CD14-positive monocyte (primary cell): ENCODE measurements at regions not wholly inside any gene's neighbourhood (a gene's known extent, or its start where the extent isn't known, plus 50 kb on each side); places are given as distances from the start of the nearest gene placed in this dataset.

ENCODE experiments used
- DNase-seq, 3 donors: peaks; one replicate each; pipeline ENCODE4 v3.0.0-alpha.2; 2011 to 2022
- H2AFZ ChIP-seq: 2 replicates; pipeline ENCODE4 v1.6.0; 2012; ENCODE audit warnings: mild to moderate bottlenecking, low read depth, low read length, inconsistent platforms; ENCODE audit not compliant: insufficient read depth, poor library complexity, severe bottlenecking
- H3K27ac ChIP-seq, 2 donors: 1 replicate in 1 of 2; 2 replicates in 1 of 2; pipeline ENCODE4 v1.5.1; 2012 to 2013; ENCODE audit warnings: low read length in 2 of 2, control low read depth in 1 of 2, inconsistent platforms in 1 of 2, low read depth in 1 of 2, mild to moderate bottlenecking in 1 of 2
- H3K27me3 ChIP-seq, 2 donors: one replicate each; pipeline versions ENCODE4 v1.6.0 to v1.6.1; 2011 to 2013; ENCODE audit warnings: low read length in 2 of 2; ENCODE audit not compliant: control insufficient read depth in 2 of 2, insufficient read depth in 2 of 2
- H3K36me3 ChIP-seq, 2 donors: replicated peaks in 1 of 2; 1 replicate in 1 of 2; 2 replicates in 1 of 2; pipeline versions ENCODE4 v1.5.1 to v1.6.1; 2012 to 2013; ENCODE audit warnings: low read length in 2 of 2, control low read depth in 1 of 2, inconsistent platforms in 1 of 2, mild to moderate bottlenecking in 1 of 2; ENCODE audit not compliant: insufficient read depth in 2 of 2, control insufficient read depth in 1 of 2
- H3K4me1 ChIP-seq, 2 donors: 1 replicate in 1 of 2; 2 replicates in 1 of 2; pipeline versions ENCODE4 v1.5.1 to v1.6.1; 2012 to 2013; ENCODE audit warnings: low read length in 2 of 2, control low read depth in 1 of 2, inconsistent platforms in 1 of 2, mild to moderate bottlenecking in 1 of 2, moderate library complexity in 1 of 2; ENCODE audit not compliant: insufficient read depth in 2 of 2, control insufficient read depth in 1 of 2
- H3K4me2 ChIP-seq: replicated peaks from 2 replicates; pipeline ENCODE3; 2012; ENCODE audit warnings: low read length, moderate library complexity, mild to moderate bottlenecking; ENCODE audit not compliant: poor library complexity, severe bottlenecking; ENCODE audit errors: extremely low read depth
- H3K4me3 ChIP-seq, 3 experiments: fragments of 200-600 bp in 1 of 3; sonication (generic) in 1 of 3; replicated peaks in 1 of 3; 1 replicate in 2 of 3; 2 replicates in 1 of 3; pipeline ENCODE4 v1.5.1; 2011 to 2013; ENCODE audit warnings: low read length in 3 of 3, mild to moderate bottlenecking in 3 of 3, control low read depth in 2 of 3, low read depth in 2 of 3, inconsistent platforms in 1 of 3, moderate library complexity in 1 of 3
- H3K79me2 ChIP-seq: 2 replicates; pipeline ENCODE4 v1.6.0; 2012; ENCODE audit warnings: mild to moderate bottlenecking, control low read depth, inconsistent platforms, low read length, moderate library complexity; ENCODE audit not compliant: insufficient read depth
- H3K9ac ChIP-seq: 2 replicates; pipeline ENCODE4 v1.6.0; 2017; ENCODE audit warnings: low read length, mild to moderate bottlenecking; ENCODE audit not compliant: insufficient read depth, poor library complexity, severe bottlenecking
- H3K9me3 ChIP-seq, 2 donors: replicated peaks in 1 of 2; 1 replicate in 1 of 2; 2 replicates in 1 of 2; pipeline versions ENCODE4 v1.5.1 to v1.6.1; 2012 to 2013; ENCODE audit warnings: low read length in 2 of 2, control low read depth in 1 of 2; ENCODE audit not compliant: control insufficient read depth in 1 of 2, insufficient read depth in 1 of 2
- H4K20me1 ChIP-seq: 2 replicates; pipeline ENCODE4 v1.6.0; 2012; ENCODE audit warnings: mild to moderate bottlenecking, low read length, control low read depth, moderate library complexity; ENCODE audit not compliant: insufficient read depth
- H3K27ac Mint-ChIP-seq, 7 donors: one replicate each; pipeline ENCODE4 v1.8.0; 2020; ENCODE audit warnings: mild to moderate bottlenecking in 7 of 7, mixed read lengths in 7 of 7, moderate library complexity in 6 of 7, inconsistent platforms in 2 of 7
- H3K27me3 Mint-ChIP-seq, 3 donors: one replicate each; pipeline ENCODE4 v1.8.0; 2021 to 2022; ENCODE audit warnings: low read depth in 3 of 3, mild to moderate bottlenecking in 3 of 3, mixed read lengths in 3 of 3, moderate library complexity in 3 of 3, inconsistent platforms in 1 of 3
- H3K36me3 Mint-ChIP-seq, 2 donors: one replicate each; pipeline ENCODE4 v1.8.0; 2020; ENCODE audit warnings: mixed read lengths in 2 of 2, inconsistent platforms in 1 of 2, mild to moderate bottlenecking in 1 of 2
- H3K4me1 Mint-ChIP-seq: one replicate; pipeline ENCODE4 v1.8.0; 2020; ENCODE audit warnings: mild to moderate bottlenecking, mixed read lengths
- H3K4me3 Mint-ChIP-seq, 2 donors: one replicate each; pipeline ENCODE4 v1.8.0; 2020; ENCODE audit warnings: mild to moderate bottlenecking in 2 of 2, mixed read lengths in 2 of 2, moderate library complexity in 1 of 2
- H3K9me3 Mint-ChIP-seq, 7 donors: one replicate each; pipeline ENCODE4 v1.8.0; 2020 to 2022; ENCODE audit warnings: mixed read lengths in 7 of 7, mild to moderate bottlenecking in 6 of 7, moderate library complexity in 6 of 7, inconsistent platforms in 2 of 7
- WGBS: methylation state at CpG from one replicate; pipeline ENCODE4 v1.1.5; 2013; ENCODE audit warnings: missing lambda C conversion rate; ENCODE audit not compliant: insufficient coverage; 5-methylcytosine and 5-hydroxymethylcytosine counted together
- intact Hi-C, 2 donors: fragments of 100-400 bp; cut with micrococcal nuclease; formaldehyde crosslinking; loops; one replicate each; pipeline versions ENCODE4 v1.15.0 to v1.15.1; 2023
- TF ChIP-seq, protein P1 (sequence below): fragments of 200-600 bp; IDR thresholded peaks from one replicate; pipeline ENCODE4 v1.8.0; 2022; ENCODE audit warnings: antibody characterized with exemption, mild to moderate bottlenecking

DNA sequence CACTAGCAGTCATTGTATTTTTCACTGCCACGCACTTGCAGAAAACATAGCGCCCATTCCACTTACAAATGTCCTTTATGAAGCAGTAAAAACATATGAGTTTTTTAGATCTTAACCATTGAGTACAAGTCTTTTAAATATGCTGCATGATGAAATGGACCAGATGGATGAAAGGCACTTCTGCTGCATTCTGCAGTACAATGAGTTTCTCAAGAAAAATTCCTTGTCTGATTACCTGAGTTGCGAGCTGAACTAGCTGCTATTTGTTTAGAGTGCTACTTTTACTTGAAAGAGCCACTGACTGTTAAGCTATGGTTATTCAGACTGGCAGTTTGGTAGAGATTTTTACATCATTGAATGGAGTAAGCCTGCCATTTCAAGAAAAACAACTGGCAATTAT is 825.5 kb upstream of the ACVR2A start:
- H3K4me3 Mint-ChIP-seq: no peak overlapping the region
- H3K36me3 Mint-ChIP-seq: no peaks in the 10 kb centered on the region
- no CpG with 5 or more reads among the region's 3 CpGs for WGBS
- peaks cover 0 to 18% (median 11%) of the 10 kb centered on the region in 7 donors for H3K9me3 Mint-ChIP-seq
- H3K27ac Mint-ChIP-seq: no peak overlapping the region
- Histone ChIP-seq H3K4me1 (no peaks in the 10 kb centered on the region), H3K27ac (no peak overlapping the region), H3K79me2 (no peaks in the 10 kb centered on the region), H3K27me3 (no peaks in the 10 kb centered on the region), H4K20me1 (no peaks in the 10 kb centered on the region), H3K36me3 (no peaks in the 10 kb centered on the region), H3K9ac (no peak overlapping the region), H2AFZ (no peak overlapping the region), H3K4me2 (no peak overlapping the region), H3K4me3 (no peak overlapping the region), H3K9me3 (peaks cover 14 to 25% of the 10 kb centered on the region in 2 donors)
- intact Hi-C loops: no loop called here
- H3K4me1 Mint-ChIP-seq: no peaks in the 10 kb centered on the region
- peaks cover 0 to 3% (median 0%) of the 10 kb centered on the region in 3 donors for H3K27me3 Mint-ChIP-seq
- no peak for DNase-seq
- TF ChIP-seq, protein P1, sequence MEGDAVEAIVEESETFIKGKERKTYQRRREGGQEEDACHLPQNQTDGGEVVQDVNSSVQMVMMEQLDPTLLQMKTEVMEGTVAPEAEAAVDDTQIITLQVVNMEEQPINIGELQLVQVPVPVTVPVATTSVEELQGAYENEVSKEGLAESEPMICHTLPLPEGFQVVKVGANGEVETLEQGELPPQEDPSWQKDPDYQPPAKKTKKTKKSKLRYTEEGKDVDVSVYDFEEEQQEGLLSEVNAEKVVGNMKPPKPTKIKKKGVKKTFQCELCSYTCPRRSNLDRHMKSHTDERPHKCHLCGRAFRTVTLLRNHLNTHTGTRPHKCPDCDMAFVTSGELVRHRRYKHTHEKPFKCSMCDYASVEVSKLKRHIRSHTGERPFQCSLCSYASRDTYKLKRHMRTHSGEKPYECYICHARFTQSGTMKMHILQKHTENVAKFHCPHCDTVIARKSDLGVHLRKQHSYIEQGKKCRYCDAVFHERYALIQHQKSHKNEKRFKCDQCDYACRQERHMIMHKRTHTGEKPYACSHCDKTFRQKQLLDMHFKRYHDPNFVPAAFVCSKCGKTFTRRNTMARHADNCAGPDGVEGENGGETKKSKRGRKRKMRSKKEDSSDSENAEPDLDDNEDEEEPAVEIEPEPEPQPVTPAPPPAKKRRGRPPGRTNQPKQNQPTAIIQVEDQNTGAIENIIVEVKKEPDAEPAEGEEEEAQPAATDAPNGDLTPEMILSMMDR: no peak

GRCh38 chr2:147017951-147018645 is 826.7 kb upstream of the ACVR2A start:
- WGBS: no CpG with 5 or more reads among the region's 6 CpGs
- TF ChIP-seq, protein P1: no peak

More at GRCh38 chr2:147017951-147018645, 826.7 kb upstream of the ACVR2A start:
- H2AFZ ChIP-seq: no peak overlapping the region
- peaks cover 0 to 16% (median 9%) of the 10 kb centered on the region in 7 donors for H3K9me3 Mint-ChIP-seq
- no peak overlapping the region for H3K4me3 Mint-ChIP-seq
- H3K36me3 Mint-ChIP-seq: no peaks in the 10 kb centered on the region
- no peaks in the 10 kb centered on the region for H3K4me1 ChIP-seq
- intact Hi-C loops: no loop called here
- no peak overlapping the region for H3K27ac Mint-ChIP-seq
- H3K27ac ChIP-seq: no peak overlapping the region
- no peaks in the 10 kb centered on the region for H3K27me3 ChIP-seq
- no peak overlapping the region for H3K4me2 ChIP-seq
- no peak overlapping the region for H3K4me3 ChIP-seq
- DNase-seq: no peak
- H3K9me3 ChIP-seq: peaks cover 10 to 15% of the 10 kb centered on the region in 2 donors
- H3K36me3 ChIP-seq: no peaks in the 10 kb centered on the region
- no peak overlapping the region for H3K9ac ChIP-seq
- no peaks in the 10 kb centered on the region for H4K20me1 ChIP-seq
- no peaks in the 10 kb centered on the region for H3K4me1 Mint-ChIP-seq
- H3K79me2 ChIP-seq: no peaks in the 10 kb centered on the region
- H3K27me3 Mint-ChIP-seq: peaks cover 0 to 1% (median 0%) of the 10 kb centered on the region in 3 donors
